ENCODE measurements at regions not wholly inside any gene's neighbourhood (a gene's known extent, or its start where the extent isn't known, plus 50 kb on each side); places are given as distances from the start of the nearest gene placed in this dataset.

- Mint-ChIP-seq H3K27ac (no peak overlapping the region), H3K27me3 (ENCODE audit: insufficient read depth, low read depth, poor library complexity) (peaks cover 2% of the 10 kb centered on the region), H3K9me3 (no peaks in the 10 kb centered on the region), H3K36me3 (ENCODE audit: low read depth) (no peaks in the 10 kb centered on the region), H3K4me1 (no peaks in the 10 kb centered on the region), H3K4me3 (no peak overlapping the region)
- Histone ChIP-seq H3F3A (replicated peaks; ENCODE audit: low read depth) (no peaks in the 10 kb centered on the region), H3K79me2 (replicated peaks; ENCODE audit: insufficient read depth) (no peaks in the 10 kb centered on the region), H3K36me3 (ENCODE audit: insufficient read depth) (no peaks in the 10 kb centered on the region), H4K20me1 (replicated peaks; ENCODE audit: insufficient read depth) (no peaks in the 10 kb centered on the region), H3K4me2 (no peak overlapping the region), H3K4me1 (ENCODE audit: insufficient read depth) (no peaks in the 10 kb centered on the region), H3K9me2 (ENCODE audit: insufficient read depth) (no peaks in the 10 kb centered on the region), H3K4me3 (no peak overlapping the region), H2AFZ (no peak overlapping the region), H3K27me3 (ENCODE audit: insufficient read depth) (no peaks in the 10 kb centered on the region), H3K27ac (ENCODE audit: low read depth) (no peak overlapping the region)
- no peak for ATAC-seq
- TF ChIP-seq ETS1 (IDR thresholded peaks at IDR 0.05), result no peak
- no peak for TF ChIP-seq CTCF (conservative IDR thresholded peaks at IDR 0.05; ENCODE audit: low read depth in 2 of 2)
- TF ChIP-seq REST (IDR thresholded peaks at IDR 0.05; ENCODE audit: unreplicated experiment), result no peak
- TF ChIP-seq STAT1 (IDR thresholded peaks at IDR 0.05; ENCODE audit: unreplicated experiment), result no peak
- no peak for TF ChIP-seq ZNF331 (CRISPR knock-in tag; IDR thresholded peaks at IDR 0.05; ENCODE audit: low read depth)
- DNase-seq (ENCODE audit: low spot score), result no peak
These were observed 52.4 kb upstream of the TEX51 start for GRCh38 chr2:126846241-126846640.
